ENCODE measurements at regions not wholly inside any gene's neighbourhood (a gene's known extent, or its start where the extent isn't known, plus 50 kb on each side); places are given as distances from the start of the nearest gene placed in this dataset.

DNA sequence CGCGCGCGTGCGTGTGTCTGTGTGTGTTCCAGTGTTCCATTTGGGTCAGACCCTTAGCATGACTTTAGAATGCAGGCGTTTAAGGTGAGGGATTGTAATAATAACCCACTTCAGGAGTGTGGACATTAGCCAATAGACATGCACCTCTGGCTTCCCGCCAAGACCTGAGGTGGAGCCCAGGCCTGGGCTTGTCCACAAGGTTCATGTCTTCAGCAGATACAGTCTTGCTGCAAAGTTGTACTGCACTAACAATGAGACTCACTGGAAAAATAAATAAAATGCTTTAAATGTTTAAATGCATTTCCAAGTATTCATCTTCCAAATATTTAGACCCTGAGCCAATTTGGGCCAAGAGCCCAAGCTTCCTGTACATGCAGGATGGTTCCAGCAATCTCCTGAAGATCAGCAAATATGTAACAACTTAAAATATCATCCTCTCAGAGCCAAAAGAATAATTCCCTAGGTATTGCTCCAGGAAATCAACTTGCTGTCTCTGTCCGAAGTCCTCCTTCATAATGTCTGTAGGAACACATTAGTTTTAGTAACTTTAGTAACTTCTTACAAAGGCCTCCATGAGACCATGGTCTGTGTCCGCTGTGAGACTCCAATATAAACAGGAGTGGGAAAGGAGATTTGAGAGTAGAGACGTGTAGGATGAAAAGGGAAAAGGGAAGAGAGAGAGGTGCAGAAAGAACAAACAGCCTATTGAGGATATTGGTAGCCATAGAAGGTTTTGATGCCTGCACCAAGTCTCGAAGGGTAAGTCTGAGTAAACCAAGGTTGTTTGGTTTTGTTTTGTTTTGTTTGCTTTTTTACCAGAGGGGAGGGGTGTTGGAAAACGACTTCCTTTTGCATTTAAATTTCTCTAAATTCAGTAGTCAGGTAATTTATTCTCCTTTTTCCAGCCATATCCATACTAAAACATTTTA lies 98.5 kb upstream of the KLF3 start:
- peak; percentile 81 for DNase-seq

DNA sequence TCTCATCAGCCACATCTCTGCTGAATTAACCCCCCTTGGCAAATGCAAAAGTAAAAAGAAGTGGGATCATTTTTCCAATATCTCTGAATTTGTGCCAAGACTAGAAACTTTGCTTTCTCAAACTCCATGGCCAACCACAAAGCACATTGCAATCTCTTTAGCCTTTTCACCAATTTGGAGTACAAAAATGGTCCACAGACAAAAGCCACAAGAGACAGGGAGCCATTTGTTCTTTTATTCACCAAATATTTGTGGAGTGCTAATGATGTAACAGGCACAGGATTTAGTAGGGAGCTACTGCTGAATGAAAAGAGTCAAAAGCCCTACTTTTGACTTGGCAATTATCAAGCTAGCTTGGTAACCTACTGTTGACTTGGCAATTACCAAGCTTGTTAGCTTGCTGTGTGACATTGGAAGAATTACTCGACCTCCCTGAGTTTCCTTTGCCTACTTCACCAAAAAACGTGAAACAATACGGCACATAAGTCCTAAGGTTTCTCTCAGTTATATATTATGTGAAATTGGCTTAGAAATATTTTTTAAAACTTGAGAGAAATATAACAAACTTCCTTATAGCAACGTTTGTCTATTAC lies 97.1 kb upstream of the KLF3 start:
- no peak for DNase-seq

DNA sequence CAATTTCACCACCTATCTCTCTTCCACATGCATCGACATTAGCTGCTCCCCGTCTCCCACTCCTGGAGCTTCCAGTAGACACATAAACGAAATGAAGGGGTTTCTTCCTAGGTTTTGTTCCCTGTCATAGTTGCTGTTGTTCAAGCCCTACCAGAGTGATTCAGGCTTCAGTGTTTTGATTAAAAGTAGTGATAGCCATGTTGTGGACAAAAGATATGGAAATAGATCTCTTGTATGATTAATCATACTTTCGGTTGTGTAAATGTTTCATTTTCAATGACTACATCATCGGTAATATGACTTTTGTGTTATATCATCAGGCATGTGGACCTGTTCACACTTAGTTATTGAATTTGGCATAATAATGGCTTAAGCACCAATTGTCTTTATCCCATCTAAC lies 96.5 kb upstream of the KLF3 start:
- DNase-seq, result no peak

DNA sequence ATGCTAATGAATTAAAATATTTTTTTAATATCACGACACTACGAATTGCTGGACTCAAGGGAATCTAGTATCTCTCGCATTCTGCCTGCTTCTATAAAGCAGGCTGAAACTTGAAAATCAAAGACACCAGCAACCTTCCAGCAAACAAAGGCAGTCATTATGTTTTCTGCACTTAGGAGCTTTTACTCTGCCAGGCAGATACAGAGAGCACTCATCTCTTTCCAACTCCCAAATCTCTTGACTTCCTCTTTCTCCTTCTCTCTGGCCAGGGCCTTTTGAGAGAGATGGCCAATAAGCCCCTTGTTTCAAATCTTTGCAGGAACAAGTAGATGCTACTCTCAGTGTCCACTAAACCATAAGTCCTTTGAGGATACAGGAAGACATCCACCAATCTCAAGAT lies 95.2 kb upstream of the KLF3 start:
- peak; percentile 20 for DNase-seq

DNA sequence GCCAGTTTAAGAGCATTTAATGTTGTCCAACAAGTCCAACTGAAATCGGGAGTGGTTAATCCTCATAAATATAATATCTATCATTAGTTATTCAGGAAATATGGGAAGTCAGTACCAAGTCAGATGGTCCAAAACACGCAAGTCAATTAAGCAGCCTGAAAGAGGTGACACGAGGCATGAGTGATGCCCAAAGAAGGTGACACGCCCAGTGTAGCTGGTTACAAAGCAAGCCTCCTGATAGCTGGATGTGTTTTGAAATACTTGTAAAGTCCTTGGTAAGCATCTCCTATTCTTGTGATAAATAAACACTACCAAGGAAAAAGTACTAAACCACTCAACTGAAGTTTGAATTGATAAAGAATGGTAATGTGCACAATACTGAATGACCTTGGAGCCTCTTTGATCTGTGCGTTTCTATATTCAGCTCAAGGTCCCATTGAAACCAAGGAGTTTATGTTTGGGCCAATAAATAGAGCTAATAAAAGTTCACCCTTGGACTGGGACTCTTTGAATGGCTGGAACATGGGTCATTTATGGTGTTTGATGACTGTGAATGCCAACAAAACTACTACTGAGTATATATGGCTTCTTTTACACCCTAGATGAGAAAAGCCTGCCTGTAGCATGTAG lies 93.2 kb upstream of the KLF3 start:
- DNase-seq, result no peak

DNA sequence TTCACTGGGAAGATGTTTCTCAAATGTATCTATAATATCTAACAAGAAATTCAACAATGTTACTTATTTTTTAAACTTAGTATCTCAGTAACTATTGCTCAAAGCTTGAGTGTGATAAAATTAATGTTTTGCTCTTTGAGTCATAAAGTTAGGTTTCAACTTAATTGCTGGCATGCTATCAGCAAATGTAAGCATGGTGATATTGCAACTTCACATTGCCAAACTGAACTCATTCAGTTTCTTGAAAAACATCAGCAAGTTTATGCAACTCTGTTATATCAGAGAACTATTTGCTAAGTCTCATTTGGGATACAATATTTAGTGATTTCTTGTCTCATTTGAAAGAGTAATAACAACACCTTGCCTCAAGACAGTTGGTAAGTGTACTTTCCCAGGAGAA lies 91.2 kb upstream of the KLF3 start:
- DNase-seq, result no peak

DNA sequence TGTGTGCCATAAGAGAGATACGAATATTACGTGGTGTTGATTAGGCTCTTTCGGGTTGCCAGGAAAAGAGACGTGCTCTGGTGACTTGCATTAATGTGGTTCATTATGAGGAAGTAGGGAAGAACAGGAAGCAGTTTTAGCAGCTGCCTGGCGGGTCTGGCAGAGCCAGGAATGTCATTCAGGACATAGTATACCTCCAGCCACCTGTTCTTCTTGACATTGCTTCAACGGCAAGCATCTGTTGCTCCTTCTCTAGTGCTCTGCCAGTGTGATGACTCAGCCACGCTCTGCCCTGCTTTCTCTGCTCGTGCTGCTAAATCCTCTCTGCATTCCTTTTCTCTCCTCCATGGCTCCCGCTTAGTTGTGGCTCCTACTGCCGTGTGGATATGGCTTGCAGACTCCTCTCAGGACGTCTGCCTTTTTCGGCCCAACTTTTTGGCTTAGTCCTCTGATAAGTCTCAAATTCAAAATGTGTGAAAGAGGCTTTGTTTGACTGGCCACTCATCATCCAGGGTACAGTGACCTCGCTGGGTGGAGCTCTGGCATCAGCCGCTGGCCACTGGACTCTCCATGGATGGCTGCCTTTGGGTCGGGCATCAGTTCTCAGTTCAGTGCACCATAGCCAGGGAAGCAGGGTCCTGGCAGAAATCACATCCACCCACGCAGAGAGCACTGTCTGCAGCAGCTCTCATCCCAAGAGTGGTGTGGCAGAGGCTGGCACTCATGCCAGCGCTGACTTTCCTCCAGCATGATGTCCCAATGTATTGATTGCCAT lies 89.3 kb upstream of the KLF3 start:
- peak; percentile 88 for DNase-seq

DNA sequence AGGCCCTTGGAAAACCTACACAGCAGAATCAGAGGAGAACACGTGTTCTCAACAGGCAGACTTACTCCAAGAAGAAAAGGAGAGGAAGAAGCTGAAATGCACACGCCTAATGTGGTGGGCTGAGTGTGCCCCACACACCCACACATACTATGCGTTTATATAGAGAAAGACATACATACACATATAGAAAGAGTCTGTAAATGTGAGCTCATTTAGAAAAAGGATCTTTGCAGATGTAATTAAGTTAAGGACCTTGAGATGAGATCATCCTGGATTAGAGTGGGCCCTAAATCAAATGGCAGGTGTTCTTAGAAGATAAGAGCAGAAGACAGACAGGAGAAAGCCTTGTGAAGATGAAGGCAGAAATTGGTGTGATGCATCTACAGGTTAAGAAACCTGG lies 87.2 kb upstream of the KLF3 start:
- no peak for DNase-seq

DNA sequence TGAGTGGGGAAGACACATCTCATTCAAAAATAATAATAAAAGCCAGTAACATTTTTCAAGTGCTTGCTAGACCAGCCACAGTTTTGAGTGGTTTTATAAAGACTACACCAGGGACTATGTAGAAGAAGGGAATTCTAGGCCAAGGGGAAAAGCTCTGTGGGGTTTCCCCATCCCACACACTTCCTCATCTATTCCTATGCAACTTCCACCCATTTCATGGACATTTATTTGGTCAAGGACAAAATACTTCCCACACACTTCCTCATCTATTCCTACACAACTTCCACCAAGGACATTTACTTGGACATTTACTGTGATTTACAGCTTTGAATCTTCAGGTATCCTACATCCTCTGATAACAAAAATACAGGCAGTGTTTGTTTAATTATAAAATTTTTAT lies 86.5 kb upstream of the KLF3 start:
- DNase-seq, result no peak

DNA sequence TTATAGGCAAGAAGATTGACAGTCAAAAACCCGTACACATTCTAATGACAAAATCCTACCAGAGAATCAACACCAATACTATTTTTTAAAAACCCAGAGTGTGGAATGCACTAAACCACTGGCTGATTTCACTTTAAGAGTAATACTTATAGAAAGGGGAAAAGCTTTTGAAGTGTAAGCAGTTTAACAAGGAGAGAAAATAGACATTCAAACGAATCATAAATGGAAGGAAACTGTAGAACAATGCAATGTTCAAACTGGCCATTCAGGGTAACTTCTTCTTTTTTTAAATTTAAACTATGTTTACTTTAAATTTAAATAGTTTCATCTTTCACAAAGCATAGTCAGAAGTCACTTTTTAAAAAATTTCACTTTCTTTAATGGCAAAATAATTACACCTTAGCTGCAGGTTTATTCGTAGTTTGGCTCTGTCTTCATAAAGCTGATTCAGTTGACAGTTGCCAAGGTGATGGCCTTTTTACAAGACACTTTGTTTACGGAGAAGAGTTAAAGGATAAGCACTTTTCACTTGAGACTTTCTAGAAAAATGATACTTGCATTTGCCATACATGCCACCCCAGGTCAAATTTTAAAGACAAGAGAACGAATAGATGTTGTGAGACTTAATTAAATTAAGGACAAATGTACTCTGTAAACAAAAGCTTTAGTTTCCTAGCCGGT lies 82.4 kb upstream of the KLF3 start:
- DNase-seq, result peak; percentile 39

DNA sequence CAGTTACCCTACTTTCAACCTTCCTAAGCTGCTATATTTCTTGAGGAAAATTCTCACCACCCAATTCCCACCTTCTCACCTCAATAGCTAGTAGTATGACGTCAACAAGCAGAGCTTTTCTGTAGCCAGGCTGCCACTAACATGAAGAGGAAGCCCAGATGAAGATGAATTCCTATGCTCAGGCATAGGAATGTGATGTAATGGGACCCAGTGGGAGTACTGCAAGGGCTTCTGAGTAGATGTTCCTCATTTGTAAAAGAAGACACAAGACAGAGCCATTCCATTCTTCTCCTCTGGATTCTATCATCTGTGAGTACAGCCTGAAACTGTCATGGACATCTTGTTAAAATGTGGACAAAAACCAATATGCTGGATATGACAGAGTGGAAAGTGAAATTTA lies 81.6 kb upstream of the KLF3 start:
- peak; percentile 49 for DNase-seq

DNA sequence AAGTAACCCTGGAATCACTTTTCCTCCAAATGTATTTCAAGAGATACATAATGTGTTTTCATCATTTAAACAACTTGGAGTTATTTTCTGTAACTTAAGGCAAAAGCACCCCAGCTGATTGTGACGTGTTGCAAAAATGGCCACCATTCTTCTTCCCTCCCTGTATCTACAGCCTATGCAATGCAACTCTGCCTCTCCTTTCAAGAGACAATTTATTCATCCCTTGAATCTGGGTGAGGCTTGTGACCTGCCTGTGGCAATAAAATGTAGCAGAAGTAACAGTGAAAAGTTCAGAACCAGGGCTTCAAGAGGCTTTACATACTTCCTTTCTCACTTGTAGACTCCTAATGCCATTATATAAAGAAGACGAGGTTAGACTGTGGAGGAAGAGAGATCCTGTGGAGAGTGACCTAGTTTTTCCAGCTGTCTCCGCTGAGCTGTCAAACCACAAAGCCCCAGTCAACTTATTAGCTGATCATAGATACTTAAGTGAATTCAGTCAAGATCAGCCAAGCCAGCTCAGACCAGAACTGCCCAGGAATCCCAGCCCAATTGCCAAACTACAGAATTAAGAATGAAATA lies 81.0 kb upstream of the KLF3 start:
- DNase-seq, result no peak

DNA sequence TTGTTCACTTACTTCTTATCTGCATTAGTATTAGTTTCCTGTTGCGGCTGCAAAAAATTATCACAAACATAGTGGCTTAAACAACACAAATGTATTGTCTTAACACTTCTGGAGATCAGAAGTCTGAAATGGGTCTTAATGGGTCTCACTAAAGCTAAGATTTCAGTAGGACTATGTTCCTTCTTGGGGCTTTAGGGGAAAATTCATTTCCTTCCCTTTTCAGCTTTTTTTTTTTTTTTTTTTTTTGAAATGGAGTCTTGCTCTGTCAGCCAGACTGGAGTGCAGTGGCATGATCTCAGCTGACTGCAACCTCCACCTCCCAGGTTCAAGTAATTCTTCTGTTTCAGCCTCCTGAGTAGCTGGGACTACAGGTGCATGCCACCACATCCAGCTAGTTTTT lies 78.1 kb upstream of the KLF3 start:
- DNase-seq, result no peak

DNA sequence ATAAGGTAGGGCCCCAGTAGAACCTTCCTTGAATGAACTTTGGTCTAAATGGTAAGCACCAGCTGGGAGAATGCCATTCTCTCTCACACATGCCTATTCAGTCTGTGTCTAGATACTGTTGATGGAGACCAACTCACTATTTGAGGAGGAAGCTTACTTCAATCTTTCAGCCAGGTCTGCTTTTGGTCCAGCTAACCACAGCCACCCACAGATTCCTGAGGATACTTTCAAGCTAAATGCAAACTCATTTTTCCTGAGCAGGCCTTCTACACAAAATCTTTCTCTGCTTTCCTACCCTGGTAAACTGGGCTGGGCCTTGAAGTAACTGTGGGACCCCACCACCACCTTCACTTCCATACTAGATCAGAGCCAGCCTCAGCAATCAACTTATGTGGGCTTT lies 76.9 kb upstream of the KLF3 start:
- no peak for DNase-seq

DNA sequence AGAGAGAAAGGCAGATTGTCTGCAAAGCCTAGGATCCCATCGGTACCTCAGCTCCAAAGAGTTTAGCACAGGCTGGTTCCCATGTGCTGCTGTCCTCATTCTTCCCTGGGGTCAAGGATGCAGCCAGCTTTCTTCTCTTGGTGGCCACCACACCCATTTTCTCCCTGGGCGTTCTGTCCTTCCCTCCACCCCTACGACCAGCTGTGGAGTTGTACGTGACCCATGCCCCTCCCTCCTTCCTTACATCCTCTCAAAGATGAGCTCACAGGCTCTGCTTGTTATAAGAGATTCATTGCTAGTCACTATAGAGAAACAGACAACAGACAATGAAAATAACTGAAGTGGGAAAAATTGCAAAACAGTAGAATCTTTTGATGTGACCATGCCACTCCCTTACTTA lies 74.0 kb upstream of the KLF3 start:
- DNase-seq, result peak; percentile 61

DNA sequence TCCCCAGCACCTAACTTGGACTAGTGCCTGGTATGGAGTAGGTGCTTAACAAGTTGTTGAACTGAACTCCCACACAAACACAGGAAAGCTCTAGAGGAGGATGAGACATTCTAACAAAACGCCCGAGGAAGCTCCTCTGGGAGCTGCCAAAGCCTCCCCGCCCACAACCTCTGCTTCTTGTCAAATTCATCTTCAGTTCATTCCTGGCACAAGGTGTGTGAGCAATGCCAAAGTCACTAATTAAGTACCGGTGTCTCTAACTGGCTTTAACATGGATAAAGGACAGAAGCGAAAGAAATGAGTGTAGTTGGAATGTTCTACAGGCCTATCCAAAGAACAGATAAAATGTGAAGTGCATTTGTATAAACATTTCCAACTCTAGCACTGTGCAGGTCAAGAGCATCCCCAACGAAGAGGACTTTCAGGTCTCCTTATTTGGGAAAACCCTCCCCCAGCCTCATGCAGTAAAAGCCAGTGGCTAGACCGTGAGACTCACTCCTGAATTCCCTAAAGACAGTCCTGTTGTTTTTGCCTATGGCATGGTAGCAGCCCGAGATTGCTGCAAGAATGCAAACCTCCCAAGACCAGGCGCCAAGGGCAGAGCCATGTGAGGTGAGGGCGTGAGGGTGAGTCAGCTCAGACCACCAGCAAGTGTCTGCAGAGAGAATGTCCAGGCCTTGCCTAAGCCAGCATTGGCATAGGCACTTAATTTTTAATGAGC lies 72.2 kb upstream of the KLF3 start:
- peak; percentile 53 for DNase-seq

DNA sequence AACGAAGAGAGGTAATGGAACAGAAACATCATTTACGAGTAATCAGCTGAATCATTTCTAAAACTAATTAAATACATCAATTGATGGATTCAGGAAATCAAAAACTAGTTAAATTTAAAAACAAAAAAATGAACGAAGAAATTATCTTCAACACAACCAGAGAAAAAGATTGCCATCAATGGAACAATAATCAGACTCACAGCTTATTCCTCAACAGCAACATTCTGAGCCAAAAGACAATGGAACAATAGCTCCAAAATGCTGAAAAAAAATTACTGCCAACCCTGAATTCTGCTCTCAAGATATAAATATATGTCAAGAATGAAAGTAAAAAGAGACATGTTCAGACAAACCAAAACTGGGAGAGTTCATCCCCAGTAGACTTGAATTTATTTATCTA lies 65.5 kb upstream of the KLF3 start:
- DNase-seq, result no peak

DNA sequence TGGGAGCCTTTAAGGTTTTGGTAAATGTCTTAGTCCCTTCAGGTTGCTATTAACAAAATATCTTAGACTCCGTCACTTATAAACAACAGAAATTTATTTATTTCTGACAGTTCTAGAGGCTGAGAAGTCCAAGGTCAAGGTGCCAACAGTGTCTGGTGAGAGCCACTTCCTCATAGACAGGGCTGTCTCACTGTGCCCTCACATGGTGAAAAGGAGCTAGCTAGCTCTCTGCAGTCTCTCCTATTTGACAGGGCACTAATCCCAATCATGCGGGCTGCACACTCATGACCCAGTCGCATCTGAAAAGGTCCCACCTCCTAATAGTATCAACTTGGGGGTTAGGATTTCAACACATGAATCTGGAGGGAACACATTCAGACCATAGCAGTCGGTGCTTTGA lies 63.4 kb upstream of the KLF3 start:
- DNase-seq, result no peak

DNA sequence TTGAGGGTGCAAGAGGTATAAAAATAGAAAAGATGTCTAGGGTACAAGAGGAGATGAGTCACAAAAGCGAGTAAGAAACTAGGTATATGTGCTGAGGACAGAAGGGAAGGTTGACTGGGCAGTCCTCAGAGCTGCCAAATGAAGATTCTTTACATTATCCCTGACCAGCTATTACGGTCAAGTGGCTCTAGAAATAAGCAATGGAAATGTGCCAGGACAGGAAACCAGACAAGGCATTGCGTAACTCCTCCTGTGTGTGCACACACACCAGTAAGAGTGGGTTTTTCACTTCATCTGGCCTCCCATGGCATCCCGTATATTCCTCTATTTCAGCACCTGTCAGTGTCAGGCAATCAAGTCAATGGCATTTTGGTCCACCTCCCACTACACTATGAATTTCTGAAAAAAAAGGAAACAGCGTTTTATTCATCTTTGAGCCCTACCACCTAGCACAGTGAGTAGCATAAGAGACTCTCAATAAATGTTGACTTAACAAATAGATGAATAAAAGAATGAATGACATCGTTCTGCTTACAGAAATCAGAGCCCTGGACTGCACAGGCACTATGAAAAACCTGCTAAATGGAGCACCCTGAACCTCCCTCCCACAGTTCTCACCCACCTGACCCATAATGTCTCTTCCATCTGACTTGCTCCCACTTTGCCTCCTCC lies 62.6 kb upstream of the KLF3 start:
- DNase-seq, result no peak

DNA sequence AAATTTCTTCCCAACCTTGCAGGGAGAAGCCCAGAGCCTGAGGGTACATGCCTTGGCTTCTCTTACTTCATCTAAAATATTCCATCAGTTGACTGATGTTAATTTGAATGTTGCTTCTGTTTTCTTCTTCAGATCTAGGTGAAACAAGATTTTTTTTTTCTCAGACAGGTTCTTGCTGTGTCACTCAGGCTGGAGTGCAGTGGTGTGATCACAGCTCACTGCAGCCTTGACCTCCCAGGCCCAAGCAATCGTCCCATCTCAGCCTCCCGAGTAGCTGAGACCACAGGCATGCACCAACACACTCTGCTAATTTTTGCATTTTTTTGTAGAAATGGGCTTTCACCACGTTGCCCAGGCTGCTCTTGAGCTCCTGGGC lies 62.1 kb upstream of the KLF3 start:
- no peak for DNase-seq

DNA sequence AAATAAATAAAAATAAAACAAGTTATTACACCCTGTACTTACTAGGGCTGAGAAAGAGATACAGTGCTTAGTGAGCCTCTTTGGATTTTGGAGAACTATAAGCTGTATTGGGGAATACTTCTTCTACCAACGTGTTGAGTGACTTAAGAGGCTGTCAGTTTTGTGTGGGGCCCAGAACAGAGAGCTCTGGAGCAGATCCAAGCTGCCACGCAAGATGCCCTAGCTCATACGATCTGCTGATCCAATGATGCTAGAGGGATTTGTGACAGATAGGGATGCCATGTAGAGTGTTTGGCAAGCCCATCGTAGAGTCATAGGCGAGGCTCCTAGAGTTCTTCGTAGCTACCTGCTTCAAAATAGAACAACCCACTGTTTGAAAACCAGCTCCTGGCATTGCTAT lies 60.3 kb upstream of the KLF3 start:
- no peak for DNase-seq
